HuH-7.5 (cell line): ENCODE measurements at regions not wholly inside any gene's neighbourhood (a gene's known extent, or its start where the extent isn't known, plus 50 kb on each side); places are given as distances from the start of the nearest gene placed in this dataset.
"Not testable (repeated sequence)": the region's sequence is repeated elsewhere in the genome, so short reads cannot be mapped to it uniquely, and the experiment has no call there.

ENCODE experiments used
- DNase-seq: peaks from one replicate; pipeline ENCODE4 v3.0.0; 2011; ENCODE audit warnings: low spot score

- not testable (repeated sequence) for DNase-seq
Observed at GRCh38 chr6:26720663-26721218, 61.2 kb upstream of the ZNF322 start.

- DNase-seq = not testable (repeated sequence)
Observed at GRCh38 chr6:26730019-26730766, 70.6 kb upstream of the ZNF322 start.

GRCh38 chr6:26734776-26735472 is 75.4 kb upstream of the ZNF322 start:
- DNase-seq = not testable (repeated sequence)

GRCh38 chr6:26739811-26740210 is 80.3 kb upstream of the ZNF322 start:
- no peak for DNase-seq

GRCh38 chr6:26743157-26743821 is 83.7 kb upstream of the ZNF322 start:
- no peak for DNase-seq

GRCh38 chr6:26743941-26744699 is 84.6 kb upstream of the ZNF322 start:
- no peak for DNase-seq

GRCh38 chr6:26744837-26745282 is 85.3 kb upstream of the ZNF322 start:
- DNase-seq = not testable (repeated sequence)

- DNase-seq = not testable (repeated sequence)
Observed at GRCh38 chr6:26745964-26746363, 86.4 kb upstream of the ZNF322 start.

GRCh38 chr6:26749126-26749758 is 89.7 kb upstream of the ZNF322 start:
- DNase-seq = not testable (repeated sequence)

- DNase-seq = not testable (repeated sequence)
Observed at GRCh38 chr6:26749759-26750126, 90.2 kb upstream of the ZNF322 start.

GRCh38 chr6:26754212-26754611 is 94.7 kb upstream of the ZNF322 start:
- no peak for DNase-seq

GRCh38 chr6:26754801-26755200 is 95.3 kb upstream of the ZNF322 start:
- DNase-seq = not testable (repeated sequence)

GRCh38 chr6:26756067-26756805 is 96.7 kb upstream of the ZNF322 start:
- DNase-seq = not testable (repeated sequence)

GRCh38 chr6:26766203-26766902 is 106.8 kb upstream of the ZNF322 start:
- not testable (repeated sequence) for DNase-seq

GRCh38 chr6:26770941-26771666 is 111.6 kb upstream of the ZNF322 start:
- DNase-seq = not testable (repeated sequence)

- DNase-seq = not testable (repeated sequence)
Observed at GRCh38 chr6:26773414-26773813, 113.9 kb upstream of the ZNF322 start.

GRCh38 chr6:26780563-26780962 is 121.0 kb upstream of the ZNF322 start:
- DNase-seq = not testable (repeated sequence)

- not testable (repeated sequence) for DNase-seq
Observed at GRCh38 chr6:26795474-26796307, 136.1 kb upstream of the ZNF322 start.
